H4 (cell line): ENCODE measurements at regions not wholly inside any gene's neighbourhood (a gene's known extent, or its start where the extent isn't known, plus 50 kb on each side); places are given as distances from the start of the nearest gene placed in this dataset.
"Not testable (repeated sequence)": the region's sequence is repeated elsewhere in the genome, so short reads cannot be mapped to it uniquely, and the experiment has no call there.

Experiments
- DNase-seq: peaks from one replicate; pipeline ENCODE4 v3.0.0-alpha.2; 2015; ENCODE audit warnings: low spot score

DNA sequence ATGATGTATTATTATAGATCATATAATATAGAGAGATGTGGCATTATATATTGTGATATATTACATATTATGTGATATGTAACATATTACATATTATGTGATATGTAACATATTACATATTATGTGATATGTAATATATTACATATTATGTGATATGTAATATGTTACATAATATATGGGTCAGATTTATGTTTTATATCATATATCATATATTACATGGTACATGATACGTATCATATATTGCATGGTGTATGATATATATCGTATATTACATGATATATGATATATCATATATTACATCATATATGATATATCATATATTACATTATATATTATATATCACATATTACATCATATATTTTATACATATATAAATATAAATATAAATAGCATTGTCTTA is 164.1 kb upstream of the NEBL start:
- DNase-seq, result no peak

DNA sequence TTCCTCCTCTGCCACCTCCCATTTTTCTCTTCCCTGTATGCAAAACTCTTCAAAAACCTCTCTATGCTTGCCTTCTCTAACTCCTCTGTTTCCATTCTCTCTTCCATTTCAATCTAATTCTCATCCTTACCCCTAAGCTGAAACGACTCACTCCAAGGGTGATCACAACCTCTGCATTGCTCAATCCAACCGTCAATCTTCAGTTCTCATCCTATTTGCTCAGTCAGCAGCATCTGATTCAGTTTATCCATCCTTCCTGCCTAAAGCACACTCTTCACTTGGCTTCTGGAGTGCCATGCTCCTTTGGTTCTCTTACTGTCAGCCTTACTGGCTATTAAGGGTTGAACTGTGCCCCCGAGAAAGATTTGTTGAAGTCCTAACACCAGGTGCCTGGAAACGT is 163.5 kb upstream of the NEBL start:
- DNase-seq, result no peak

DNA sequence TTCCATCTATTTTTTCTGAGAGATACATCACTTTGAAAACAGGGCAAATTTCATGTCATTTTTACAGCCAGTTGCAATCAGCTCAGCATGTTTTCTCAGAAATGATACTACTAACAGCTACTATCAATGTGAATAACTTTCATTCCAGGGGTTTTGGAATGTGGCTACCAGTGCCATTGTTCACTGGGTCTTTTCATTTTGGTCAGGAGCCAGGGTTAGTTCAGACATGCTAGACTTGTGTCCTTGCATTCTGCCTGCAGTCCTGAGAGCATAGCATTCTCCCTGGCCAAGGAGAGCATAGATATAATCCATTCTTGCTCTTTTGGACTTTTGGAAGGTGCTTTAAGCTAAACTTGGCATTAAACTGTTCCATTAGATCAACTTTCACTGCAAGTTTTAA is 160.9 kb upstream of the NEBL start:
- no peak for DNase-seq

DNA sequence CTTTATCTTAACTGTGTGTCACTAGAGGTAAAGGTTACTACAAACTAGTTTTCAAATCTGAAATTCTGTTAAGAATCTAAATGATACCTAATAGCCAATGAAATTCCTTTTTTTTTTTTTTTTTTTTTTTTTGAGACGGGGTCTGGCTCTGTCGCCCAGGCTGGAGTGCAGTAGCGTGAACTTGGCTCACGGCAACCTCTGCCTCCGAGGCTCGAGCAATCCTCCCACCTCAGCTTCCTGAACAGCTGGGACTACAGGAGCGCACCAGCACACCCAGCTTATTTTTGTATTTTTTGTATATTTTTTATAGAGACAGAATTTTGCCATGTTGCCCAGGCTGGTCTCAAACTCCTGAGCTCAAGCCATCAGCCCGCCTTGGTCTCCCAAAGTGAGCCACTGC is 160.3 kb upstream of the NEBL start:
- DNase-seq, result no peak

DNA sequence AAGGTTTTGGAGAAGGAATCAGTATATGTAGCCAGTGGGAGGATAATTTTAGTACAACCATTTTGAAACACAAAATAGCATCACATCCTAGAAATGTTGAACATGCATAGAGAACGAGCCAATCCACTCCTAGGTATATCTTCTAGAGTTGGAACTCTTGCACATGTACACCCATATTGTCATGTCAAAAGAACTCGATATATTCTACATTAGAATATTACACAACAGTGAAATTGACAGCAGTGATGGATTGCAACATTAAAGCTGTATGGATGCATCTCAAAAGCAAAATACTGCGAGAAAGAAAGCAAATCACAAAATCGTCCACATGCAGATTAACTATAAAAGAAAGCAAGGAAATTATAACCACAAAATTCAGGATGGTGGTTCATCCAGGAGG is 159.3 kb upstream of the NEBL start:
- DNase-seq, result no peak

DNA sequence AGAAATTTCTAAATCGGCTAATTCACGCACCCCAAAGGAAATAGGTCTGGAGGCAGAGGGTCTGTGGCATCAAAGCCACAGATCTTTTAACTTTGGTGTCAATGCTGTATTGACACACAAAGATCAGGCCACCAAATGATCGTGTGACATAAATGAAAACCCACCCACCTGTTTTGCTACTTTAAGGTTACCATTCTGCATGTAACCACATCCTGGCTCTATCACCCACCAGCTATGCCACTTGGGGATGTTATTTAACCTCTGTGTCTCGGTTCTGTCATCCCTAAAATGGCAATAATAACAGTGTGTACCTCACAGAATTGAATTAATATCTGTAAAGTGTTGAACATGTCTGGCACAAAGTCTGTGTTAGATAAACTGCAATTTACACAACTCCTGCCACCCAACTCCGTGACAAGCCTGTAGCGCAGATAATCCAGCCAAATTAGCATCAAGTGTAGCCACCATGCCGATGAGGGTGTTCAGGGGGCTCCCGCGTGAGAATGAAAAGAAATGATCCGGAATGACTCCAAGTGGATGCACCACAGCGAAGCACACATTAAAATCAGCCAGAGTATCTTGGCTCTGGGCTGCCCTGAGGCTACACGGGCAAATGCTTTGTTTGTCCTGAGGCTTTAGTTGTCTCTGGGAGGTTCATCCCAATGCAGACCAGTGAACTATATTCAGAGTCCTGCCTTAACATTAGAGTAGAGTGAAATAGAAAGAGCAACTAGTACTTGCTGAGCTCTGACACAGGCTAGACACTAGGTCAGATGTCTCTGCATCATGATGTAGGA is 158.4 kb upstream of the NEBL start:
- no peak for DNase-seq

DNA sequence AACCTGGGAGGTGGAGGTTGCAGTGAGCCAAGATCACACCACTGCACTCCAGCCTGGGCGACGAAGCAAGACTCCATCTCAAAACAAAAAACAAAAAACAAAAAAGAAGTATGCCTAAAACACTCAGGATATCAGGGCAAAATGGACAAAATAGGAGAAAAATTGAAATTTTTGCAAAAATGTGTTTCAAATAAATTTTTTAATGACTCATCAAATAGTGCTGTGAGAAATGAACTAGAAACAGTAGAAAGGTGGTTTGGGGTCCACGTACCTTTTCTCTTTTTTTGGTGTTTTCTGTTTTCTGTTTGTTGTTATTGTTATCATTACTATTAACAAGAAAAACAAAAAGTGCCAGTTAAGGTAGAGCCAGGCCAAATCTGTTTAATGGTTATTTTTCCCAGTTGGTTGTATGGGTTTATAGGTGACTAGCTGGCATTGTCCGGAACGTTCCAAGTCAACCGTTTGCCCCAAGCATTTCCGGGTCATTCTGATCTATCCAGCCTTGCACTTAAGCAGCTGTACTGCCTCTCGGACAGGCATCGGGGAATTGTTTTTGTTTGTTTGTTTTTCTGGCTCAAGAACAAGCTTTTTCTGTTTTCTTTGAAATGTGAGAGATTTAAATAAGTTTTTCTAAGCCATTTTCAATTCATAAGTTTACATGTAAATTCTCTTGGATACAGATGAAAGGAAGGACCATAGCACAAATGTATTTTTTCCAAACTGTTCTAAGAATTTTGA is 157.0 kb upstream of the NEBL start:
- DNase-seq, result no peak

DNA sequence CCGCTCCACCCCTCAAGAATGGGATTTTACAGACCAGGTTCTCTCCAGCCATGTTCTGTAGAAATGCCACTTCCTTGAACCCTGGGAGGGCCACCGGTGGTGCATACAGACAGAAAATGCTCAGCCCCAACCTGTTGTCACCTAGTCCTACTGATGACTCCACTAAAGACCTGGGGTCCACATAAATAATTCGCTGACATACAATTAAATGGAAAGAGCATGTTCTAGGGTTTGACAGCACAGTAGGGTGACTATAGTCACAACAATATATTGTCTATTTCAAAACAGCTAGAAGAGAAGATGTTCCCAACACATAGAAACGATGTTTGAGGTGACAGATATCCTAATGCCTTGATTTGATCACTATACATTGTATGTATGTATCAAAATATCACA is 155.6 kb upstream of the NEBL start:
- no peak for DNase-seq

DNA sequence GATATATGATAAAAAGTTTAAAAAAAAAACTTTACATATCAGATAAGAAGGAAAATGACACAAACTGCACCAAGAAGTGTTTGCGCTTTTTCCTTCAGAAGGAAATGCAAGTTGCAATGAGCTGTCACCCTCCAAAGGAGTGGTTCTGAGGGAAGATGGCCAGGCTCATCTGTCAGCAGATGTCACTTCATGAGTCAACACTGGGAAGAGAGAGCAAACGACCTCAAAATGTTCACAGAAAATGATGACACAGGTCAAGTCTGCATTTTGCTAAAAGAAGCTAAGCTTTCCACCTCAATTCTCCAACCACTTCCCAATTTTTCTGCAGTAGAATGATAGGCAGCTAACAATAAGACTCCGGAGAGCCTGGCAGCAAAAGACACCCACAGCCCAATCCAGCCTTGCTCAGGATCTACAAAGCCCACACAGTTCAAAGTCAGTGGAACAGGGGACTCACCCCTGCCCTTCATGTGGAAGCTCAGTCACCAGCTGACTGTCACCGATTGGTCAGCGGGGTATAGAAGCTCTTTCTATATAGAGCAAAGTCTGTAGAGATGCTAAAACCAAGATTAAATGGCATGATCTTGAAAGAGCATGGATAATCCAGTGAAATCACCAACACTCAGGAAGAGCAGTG is 155.1 kb upstream of the NEBL start:
- no peak for DNase-seq

DNA sequence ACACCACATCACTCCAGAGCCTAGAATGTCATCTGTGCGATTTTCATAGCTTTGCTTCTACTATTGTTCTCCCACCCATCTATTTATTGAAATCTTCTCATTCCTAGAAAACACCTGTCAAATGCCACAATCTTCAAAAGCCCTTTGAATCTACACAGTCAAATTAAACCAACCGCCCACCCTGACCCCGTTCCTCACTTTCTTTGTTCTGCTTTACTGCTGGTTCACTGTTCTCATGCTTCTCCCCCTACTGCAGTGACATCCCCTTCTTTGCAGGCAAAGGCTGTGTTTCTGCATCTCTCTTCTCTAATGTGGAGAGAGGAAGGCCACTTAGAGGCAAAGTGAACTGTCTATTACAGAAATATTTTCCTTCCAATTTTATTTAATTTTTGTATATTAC is 152.4 kb upstream of the NEBL start:
- DNase-seq, result no peak

DNA sequence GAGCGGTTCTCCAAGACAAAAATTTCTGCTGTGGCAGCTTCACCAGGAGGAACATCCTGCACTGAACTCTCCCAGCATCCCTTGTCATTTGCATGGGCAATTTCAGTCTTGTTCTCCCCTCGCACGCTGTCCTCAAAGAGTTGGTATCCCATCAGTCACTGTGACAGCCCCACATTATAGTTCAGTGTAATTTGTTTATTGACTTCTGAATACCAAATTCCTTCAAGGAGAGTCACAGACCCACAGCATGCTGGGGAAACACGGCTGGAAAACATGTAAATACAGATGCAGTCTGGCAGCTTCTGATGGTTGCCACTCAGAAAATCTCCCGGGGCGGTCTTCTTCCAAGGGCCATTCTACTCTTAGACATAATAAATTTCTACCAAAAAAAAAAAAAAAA is 151.0 kb upstream of the NEBL start:
- peak; percentile 21 for DNase-seq

DNA sequence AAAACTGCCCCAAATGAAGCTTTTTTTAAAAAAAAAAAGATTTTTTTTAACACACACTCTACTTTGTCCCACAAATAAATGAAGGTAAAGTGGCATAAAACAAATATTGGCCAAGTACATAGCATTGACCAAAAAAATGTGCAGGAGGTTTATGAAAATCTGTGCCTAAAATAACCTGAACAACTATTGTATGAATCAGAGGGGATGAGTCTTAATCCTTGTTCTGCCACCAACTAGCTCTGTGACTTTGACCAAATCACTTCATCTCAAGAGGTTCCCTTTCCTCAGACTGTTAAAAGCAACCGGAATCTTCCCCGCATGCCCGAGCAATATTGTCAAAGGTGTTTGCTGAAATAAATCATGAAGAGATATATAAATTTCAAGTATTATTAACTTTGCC is 150.4 kb upstream of the NEBL start:
- no peak for DNase-seq

DNA sequence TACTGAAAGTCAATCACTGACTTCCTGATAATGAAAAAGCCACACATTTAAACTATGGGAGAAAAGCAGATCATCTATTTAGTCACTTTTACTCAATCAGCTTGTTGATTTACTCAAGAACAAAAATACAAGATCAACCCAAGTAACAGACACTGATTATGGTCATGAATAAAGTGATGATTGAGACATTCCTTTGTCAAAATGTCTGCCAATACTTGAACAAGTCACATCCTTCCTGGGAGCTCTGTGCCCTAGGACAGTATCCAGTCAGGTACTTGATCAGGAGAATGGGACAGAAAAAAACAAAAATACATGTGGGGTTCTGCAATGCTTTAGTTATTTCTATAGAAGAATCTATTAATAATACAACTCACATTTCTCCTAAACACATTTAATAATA is 150.0 kb upstream of the NEBL start:
- DNase-seq, result no peak

DNA sequence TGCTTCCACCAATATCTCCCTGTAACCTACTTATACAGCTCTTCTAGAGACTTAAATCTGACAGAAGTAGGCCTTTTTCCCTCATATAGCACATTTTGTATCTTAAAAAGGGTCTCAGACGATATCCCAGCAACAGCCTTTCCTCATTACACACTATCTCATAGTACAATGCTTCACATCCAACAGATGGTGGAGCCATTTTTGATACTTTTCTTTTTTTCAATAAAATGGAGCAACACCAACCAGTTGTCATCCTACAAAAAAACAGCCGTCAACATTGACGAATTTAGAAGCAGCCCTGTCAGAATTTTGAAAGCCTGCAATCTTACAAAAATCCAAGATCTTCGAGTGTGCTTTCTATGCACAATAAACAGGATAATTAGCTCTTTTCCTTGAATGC is 145.9 kb upstream of the NEBL start:
- DNase-seq, result no peak

DNA sequence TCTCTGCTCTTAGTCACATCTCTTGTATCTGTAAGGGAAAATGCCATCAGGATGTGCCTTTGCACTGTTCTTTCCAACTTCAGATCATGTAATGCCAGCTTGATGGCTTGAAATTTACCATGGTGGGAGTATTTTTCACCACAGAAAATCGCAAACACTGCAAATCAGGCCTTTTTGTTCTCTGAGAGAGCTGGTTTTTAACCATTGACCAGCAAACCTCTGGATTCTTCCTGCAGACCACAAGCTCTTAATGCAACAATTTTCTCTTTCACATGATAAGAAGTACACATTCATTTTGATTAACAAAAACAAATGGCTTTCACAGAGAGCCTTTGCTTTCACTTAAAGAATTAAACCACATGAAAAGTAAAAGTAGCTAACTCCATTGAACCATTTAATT is 145.4 kb upstream of the NEBL start:
- DNase-seq, result no peak

DNA sequence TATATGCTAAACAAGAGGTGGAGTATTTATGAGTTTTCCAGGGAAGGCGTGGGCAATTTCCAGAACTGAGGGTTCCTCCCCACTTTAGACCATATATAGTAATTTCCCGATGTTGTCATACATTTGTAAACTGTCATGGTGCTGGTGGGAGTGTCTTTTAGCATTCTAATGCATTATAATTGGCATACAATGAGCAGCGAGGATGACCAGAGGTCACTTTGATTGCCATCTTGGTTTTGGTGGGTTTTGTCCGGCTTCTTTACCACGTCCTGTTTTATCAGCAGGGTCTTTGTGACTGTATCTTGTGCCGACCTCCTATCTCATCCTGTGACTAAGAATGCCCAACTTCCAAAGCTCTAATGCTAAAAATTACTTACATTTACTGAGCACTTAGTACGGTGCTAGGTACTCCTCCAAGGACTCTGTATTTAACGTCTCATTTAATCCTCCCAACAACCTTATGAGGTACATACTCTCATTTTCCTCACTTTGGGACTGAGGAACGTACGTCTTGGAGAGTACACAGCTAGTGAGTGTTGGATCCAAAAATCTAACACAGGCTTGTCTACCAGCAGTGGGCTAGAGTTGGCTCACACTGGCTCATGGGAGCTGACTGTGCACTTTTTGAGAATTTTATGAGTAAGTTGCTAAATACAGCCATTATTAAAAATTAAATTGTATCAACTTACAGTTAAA is 144.8 kb upstream of the NEBL start:
- DNase-seq, result no peak

DNA sequence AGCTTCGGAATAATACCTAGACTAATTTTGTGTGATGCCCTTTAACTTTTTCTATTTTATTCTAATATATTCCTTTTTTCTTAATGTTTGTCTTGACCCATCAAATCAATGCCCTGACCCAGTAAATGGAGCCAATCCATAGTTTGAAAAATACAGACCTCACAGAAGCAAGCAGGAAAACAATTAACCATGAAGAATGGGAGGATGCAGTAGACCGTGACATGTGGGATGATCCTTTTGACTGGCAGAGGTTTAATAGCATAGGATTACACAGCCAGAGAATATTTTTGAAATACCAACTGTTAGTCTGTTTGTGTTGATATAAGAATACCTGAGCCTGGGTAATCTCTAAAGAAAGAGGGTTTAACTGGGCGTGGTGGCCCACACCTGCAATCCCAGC is 142.6 kb upstream of the NEBL start:
- DNase-seq, result no peak

DNA sequence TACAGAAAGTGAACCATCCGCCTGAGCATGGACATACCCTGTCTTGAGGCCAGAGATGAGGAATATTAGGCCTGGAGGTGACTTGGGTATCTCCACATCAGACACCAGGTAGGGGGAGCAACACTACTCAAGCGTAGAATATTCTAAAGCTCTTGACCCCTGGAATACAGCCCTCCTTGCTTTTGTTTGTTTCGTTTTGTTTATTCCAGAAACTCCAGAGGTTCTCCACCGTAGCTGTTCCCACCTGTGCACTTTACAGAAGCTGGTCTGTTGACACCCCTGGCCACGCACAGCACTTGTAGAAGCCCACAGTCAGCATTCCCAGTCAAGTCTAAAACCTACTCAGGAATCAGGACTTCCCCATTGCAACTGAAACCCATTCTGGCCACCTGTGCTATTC is 139.6 kb upstream of the NEBL start:
- DNase-seq, result no peak

DNA sequence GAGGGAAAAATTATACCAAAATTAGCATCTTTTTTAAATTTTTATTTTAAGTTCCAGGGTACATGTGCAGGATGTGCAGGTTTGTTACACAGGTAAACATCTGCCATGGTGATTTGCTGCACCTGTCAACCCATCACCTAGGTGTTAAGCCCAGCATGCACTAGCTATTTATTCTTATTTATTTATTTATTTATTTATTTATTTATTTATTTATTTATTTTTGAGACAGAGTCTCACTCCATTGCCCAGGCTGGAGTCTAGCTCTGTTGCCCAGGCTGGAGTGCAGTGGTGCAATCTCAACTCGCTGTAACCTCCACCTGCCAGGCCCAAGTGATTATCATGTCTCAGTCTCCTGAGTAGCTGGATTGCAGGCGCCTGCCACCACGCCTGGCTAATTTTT is 137.7 kb upstream of the NEBL start:
- DNase-seq, result not testable (repeated sequence)

DNA sequence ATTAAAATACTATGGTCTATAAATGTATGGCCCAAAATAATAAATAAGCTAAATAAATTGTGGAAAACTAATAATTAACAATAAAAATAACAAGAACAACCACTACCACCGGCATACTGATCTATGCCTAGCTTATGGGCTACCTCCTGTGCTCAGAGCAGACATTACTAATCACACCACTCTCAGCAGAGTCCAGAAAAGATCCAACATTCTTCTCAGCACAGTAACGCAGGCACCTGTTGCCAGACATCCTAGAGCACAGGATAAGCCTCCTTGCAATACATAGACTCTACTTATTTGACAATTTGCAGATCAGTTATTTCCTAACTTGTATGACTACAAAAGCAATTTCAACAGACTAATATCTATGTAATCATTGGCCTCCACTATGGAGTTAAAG is 137.1 kb upstream of the NEBL start:
- no peak for DNase-seq

DNA sequence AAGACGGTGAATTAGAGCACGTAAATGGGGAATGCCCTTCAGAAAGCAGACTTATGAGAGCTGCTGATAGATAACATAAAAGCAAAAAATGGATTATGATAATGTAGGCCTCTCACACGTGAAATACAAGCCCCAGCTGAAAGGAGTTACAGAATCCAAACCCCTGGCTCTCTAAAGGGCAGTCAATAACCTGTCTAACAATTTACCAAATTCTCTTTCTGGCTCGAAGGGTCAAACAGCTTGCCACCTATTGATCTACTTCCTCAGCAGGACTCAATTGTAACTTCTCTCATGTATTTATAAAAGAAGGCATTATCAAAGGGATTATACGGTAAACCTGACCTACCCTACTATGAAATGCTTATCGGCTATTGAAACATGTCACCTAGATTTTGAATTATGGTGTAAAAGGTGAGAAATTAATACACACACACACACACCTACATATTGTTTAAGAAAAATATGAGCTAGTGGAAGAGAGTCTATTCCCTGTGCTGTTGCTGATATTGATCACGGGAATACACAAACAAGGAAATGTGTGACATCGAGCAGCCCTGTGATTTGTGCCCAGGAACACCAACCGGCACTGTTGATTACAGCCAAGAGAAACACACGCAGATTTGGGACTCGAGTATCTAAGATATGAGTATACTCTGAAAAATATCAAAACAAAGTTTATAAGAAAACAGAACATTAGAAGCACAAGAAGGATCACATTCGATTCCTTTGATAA is 135.6 kb upstream of the NEBL start:
- no peak for DNase-seq

DNA sequence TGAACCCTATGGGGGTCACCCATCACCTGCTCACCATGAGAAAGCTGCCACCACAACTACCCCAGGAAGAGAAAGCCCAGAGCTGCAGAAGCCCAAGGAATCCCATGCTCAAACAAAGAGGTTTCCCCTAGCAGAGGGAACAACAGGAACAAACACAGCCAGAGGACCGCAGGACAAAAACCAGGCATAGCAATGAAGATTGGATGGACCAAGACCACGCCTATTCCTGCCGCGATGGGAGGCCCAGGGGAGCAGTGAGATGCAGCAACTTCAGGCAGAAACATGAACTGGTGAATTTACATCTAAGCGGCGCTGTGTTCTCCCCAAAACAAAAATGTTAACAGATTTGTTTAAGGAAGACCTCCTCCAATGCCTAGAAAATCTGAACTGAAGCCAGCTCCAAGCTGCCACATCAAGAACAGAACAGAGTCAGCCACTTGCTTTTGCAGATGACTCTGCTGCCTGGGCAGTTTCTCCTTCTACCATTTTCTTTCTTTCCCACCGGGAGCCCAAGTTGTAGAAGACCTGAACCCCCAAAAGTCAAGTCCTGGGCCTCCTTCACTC is 134.2 kb upstream of the NEBL start:
- DNase-seq, result no peak
